CD4-positive, alpha-beta T cell (primary cell): ENCODE measurements at regions not wholly inside any gene's neighbourhood (a gene's known extent, or its start where the extent isn't known, plus 50 kb on each side); places are given as distances from the start of the nearest gene placed in this dataset.

ENCODE experiments used
- ATAC-seq: fragments of 200-7000 bp; cut with Tn5 transposase; one replicate; pipeline ENCODE4 v1.10.0; 2022; ENCODE audit warnings: mild to moderate bottlenecking; ENCODE audit not compliant: poor library complexity
- CTCF ChIA-PET: fragments of 350-600 bp; sonication (Branson Sonifier 250); formaldehyde crosslinking; loops from one replicate; lab custom pipeline; 2021; ENCODE audit warnings: antibody characterized with exemption, inconsistent platforms; lab: Charles Lee
- POLR2A ChIA-PET: fragments of 350-600 bp; sonication (Branson Sonifier 250); formaldehyde crosslinking; loops from one replicate; lab custom pipeline; 2021; ENCODE audit warnings: antibody characterized with exemption, inconsistent platforms; lab: Charles Lee
- DNase-seq, 14 experiments: peaks; one replicate each; pipeline ENCODE4 v3.0.0-alpha.2; 2013 to 2020; ENCODE audit warnings: mixed read lengths in 2 of 14
- H3K27ac ChIP-seq, 2 donors: one replicate each; pipeline versions ENCODE4 v1.5.1 to v1.7.0; 2013; ENCODE audit warnings: low read length in 2 of 2, low read depth in 1 of 2, mild to moderate bottlenecking in 1 of 2
- H3K27me3 ChIP-seq, 2 experiments: 1 replicate in 1 of 2; 2 replicates in 1 of 2; pipeline versions ENCODE4 v1.6.1 to v1.7.0; 2013; ENCODE audit warnings: low read length in 2 of 2, control low read depth in 1 of 2, mild to moderate bottlenecking in 1 of 2, moderate library complexity in 1 of 2; ENCODE audit not compliant: insufficient read depth in 2 of 2, control insufficient read depth in 1 of 2
- H3K36me3 ChIP-seq: one replicate; pipeline ENCODE4 v1.6.1; 2013; ENCODE audit warnings: low read length, control low read depth; ENCODE audit not compliant: insufficient read depth
- H3K4me1 ChIP-seq: one replicate; pipeline ENCODE4 v1.6.1; 2013; ENCODE audit warnings: low read length, control low read depth; ENCODE audit not compliant: insufficient read depth
- H3K4me3 ChIP-seq: one replicate; pipeline ENCODE4 v1.5.1; 2013; ENCODE audit warnings: mild to moderate bottlenecking, low read length, moderate library complexity
- H3K9me3 ChIP-seq, 2 experiments: 1 replicate in 1 of 2; 2 replicates in 1 of 2; pipeline versions ENCODE4 v1.6.1 to v1.7.0; 2013; ENCODE audit warnings: low read length in 2 of 2, mild to moderate bottlenecking in 2 of 2, control low read depth in 1 of 2, moderate library complexity in 1 of 2; ENCODE audit not compliant: control insufficient read depth in 1 of 2, insufficient read depth in 1 of 2
- H3K27ac Mint-ChIP-seq: one replicate; pipeline ENCODE4 v1.8.0; 2020; ENCODE audit warnings: mixed read lengths
- H3K27me3 Mint-ChIP-seq: one replicate; pipeline ENCODE4 v1.8.0; 2021; ENCODE audit warnings: mixed read lengths
- H3K36me3 Mint-ChIP-seq: one replicate; pipeline ENCODE4 v1.8.0; 2021; ENCODE audit warnings: low read depth, mixed read lengths
- H3K4me1 Mint-ChIP-seq: one replicate; pipeline ENCODE4 v1.8.0; 2021; ENCODE audit warnings: low read depth, mixed read lengths
- H3K4me3 Mint-ChIP-seq: one replicate; pipeline ENCODE4 v1.8.0; 2020; ENCODE audit warnings: mild to moderate bottlenecking, mixed read lengths
- H3K9me3 Mint-ChIP-seq: one replicate; pipeline ENCODE4 v1.8.0; 2020; ENCODE audit warnings: mixed read lengths
- intact Hi-C, 2 experiments: fragments of 100-400 bp; cut with DNase I in 1 of 2; cut with micrococcal nuclease in 1 of 2; formaldehyde crosslinking; loops; one replicate each; pipeline versions ENCODE4 v1.15.1 to v1.9.0; 2023 to 2025; cut with DNase I, micrococcal nuclease
- TF ChIP-seq, protein P1 (sequence below): fragments of 200-600 bp; IDR thresholded peaks from one replicate; pipeline ENCODE4 v1.8.0; 2022; ENCODE audit warnings: antibody characterized with exemption, mild to moderate bottlenecking

DNA sequence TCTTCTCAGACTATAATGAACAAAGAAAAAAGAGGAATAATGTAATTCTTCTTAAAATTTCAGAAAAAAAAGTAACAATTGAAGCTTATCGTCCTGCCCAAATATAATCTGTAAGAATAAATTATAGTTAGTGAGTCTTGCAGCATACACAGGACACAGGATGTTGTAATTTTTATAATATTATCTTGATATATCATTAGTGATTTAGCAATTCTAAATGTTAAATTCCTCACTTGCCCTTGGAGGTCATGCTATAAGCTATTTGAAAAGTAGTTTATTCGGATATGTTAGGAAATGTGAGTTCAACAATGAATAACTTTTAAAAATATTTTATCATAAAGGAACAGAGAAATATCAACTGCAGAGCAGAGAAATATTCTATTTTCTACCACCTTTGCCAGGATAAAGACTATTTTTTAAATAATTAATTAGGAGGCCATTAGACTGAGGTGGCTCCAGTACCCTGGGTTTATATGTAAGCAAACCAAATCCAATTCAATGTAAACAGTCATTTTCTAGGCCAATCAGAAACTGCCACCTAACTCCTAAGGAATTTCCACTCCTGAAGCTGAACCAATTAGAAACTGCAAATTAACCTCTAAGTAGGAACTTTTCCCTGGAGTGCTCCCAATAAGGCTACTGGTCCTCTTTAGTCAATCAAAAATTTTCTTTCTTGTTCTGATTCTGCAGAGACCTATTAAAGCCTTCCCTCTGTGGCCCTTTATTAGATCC lies 1109.3 kb downstream of the ROBO2 start:
- peaks cover 18% of the 10 kb centered on the region for H3K9me3 Mint-ChIP-seq
- no peak overlapping the region for H3K27ac Mint-ChIP-seq
- TF ChIP-seq, protein P1, sequence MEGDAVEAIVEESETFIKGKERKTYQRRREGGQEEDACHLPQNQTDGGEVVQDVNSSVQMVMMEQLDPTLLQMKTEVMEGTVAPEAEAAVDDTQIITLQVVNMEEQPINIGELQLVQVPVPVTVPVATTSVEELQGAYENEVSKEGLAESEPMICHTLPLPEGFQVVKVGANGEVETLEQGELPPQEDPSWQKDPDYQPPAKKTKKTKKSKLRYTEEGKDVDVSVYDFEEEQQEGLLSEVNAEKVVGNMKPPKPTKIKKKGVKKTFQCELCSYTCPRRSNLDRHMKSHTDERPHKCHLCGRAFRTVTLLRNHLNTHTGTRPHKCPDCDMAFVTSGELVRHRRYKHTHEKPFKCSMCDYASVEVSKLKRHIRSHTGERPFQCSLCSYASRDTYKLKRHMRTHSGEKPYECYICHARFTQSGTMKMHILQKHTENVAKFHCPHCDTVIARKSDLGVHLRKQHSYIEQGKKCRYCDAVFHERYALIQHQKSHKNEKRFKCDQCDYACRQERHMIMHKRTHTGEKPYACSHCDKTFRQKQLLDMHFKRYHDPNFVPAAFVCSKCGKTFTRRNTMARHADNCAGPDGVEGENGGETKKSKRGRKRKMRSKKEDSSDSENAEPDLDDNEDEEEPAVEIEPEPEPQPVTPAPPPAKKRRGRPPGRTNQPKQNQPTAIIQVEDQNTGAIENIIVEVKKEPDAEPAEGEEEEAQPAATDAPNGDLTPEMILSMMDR, result no peak
- ATAC-seq, result no peak
- ChIA-PET CTCF (no interaction called here), POLR2A (no interaction called here)
- DNase-seq, result no peak
- Histone ChIP-seq H3K4me1 (no peaks in the 10 kb centered on the region), H3K4me3 (no peak overlapping the region), H3K27me3 (no peaks in the 10 kb centered on the region), H3K36me3 (no peaks in the 10 kb centered on the region), H3K9me3 (peaks cover 0 to 20% of the 10 kb centered on the region in 2 experiments), H3K27ac (no peak overlapping the region)
- H3K27me3 Mint-ChIP-seq, result no peaks in the 10 kb centered on the region
- H3K36me3 Mint-ChIP-seq, result no peaks in the 10 kb centered on the region
- H3K4me3 Mint-ChIP-seq, result no peak overlapping the region
- H3K4me1 Mint-ChIP-seq, result no peaks in the 10 kb centered on the region
- intact Hi-C loops, result no loop called here

DNA sequence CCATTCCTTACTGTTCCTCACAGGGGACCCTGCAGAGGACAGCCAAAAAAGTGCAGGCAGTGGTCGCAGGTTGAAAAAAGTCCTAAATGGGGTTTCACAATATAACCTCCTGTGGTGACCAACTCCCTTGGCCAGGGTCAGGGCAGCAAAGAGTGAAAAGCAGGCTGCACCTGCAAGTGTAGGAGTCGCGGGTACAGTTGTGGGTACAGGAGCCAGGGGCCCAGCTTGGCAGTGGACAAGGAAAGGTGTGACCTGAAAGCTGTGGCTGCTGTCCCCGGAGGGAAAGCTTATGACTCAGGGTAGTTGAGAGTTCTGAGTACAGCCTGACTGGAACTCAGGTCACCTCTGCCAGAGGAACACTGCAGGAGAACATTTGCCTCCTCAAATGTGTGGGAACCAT lies 1114.1 kb downstream of the ROBO2 start:
- ATAC-seq (no peak), DNase-seq (no peak)
- POLR2A ChIA-PET, result no interaction called here
- intact Hi-C loops, result no loop called here
- Mint-ChIP-seq H3K4me3 (no peak overlapping the region), H3K9me3 (peaks cover 19% of the 10 kb centered on the region), H3K36me3 (no peaks in the 10 kb centered on the region), H3K4me1 (no peaks in the 10 kb centered on the region), H3K27ac (no peak overlapping the region), H3K27me3 (no peaks in the 10 kb centered on the region)
- Histone ChIP-seq H3K9me3 (peaks cover 0 to 17% of the 10 kb centered on the region in 2 experiments), H3K4me3 (no peak overlapping the region), H3K27ac (no peak overlapping the region), H3K27me3 (no peaks in the 10 kb centered on the region), H3K4me1 (no peaks in the 10 kb centered on the region), H3K36me3 (no peaks in the 10 kb centered on the region)
- TF ChIP-seq, protein P1, result no peak
- CTCF ChIA-PET, result no interaction called here

DNA sequence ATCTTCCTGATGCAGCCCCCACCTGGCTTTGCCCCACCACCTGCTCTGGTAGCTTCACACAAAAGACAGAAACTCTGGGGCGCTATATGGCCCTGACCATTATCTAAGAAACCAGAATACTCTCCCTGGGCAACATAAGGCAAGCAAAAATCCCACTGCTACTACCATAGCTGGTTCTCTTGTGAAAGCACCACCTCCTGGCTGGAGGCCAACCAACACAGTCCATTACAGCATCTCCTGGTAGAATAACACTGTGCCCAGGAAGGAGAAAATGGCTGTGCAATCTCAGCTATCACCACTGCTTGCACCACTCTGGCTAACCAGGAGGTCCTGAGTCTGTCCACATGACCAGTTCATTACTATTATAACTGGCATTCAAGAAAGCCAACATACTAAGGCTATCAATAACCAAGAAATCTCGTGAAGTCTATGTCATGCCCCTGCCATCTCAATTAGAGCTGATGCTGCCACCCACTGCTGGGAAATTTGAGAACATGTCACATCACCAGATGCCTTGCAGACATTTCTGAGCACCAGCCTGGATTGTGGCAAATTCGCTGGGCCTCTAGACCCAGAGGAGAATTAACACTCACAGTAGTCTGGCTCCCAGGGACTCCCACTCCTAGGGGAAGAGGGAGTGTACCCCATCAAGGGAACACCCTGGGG lies 1114.8 kb downstream of the ROBO2 start:
- no peak overlapping the region for H3K4me3 ChIP-seq

More for the DNA sequence above, 1114.8 kb downstream of the ROBO2 start:
- ChIA-PET CTCF (no interaction called here), POLR2A (no interaction called here)
- H3K27ac Mint-ChIP-seq, result no peak overlapping the region
- ATAC-seq (no peak), DNase-seq (no peak)
- no peaks in the 10 kb centered on the region for H3K4me1 ChIP-seq
- no peaks in the 10 kb centered on the region for H3K4me1 Mint-ChIP-seq
- no peaks in the 10 kb centered on the region for H3K27me3 Mint-ChIP-seq
- intact Hi-C loops, result no loop called here
- H3K4me3 Mint-ChIP-seq, result no peak overlapping the region
- no peak overlapping the region for H3K27ac ChIP-seq
- no peaks in the 10 kb centered on the region for H3K36me3 Mint-ChIP-seq
- no peaks in the 10 kb centered on the region for H3K36me3 ChIP-seq
- TF ChIP-seq, protein P1, result no peak
- peaks cover 19% of the 10 kb centered on the region for H3K9me3 Mint-ChIP-seq
- peaks cover 0 to 17% of the 10 kb centered on the region in 2 experiments for H3K9me3 ChIP-seq
- no peaks in the 10 kb centered on the region for H3K27me3 ChIP-seq
